H1 (cell line): ENCODE measurements at regions not wholly inside any gene's neighbourhood (a gene's known extent, or its start where the extent isn't known, plus 50 kb on each side); places are given as distances from the start of the nearest gene placed in this dataset.
A peak's percentile ranks its signal among the peaks of the same experiment; 100 is the strongest.

ENCODE experiments used
- CTCF ChIA-PET: fragments of 300-600 bp; sonication (Branson Sonifier 250); formaldehyde crosslinking; loops from one replicate; lab custom pipeline; 2021; ENCODE audit not compliant: partially characterized antibody; lab: Charles Lee
- POLR2A ChIA-PET: fragments of 300-600 bp; sonication (Branson Sonifier 250); formaldehyde crosslinking; loops from one replicate; lab custom pipeline; 2021; ENCODE audit warnings: inconsistent platforms; ENCODE audit not compliant: partially characterized antibody; lab: Charles Lee
- DNase-seq, 2 experiments: peaks; one replicate each; pipeline versions ENCODE4 v3.0.0 to v3.0.0-alpha.2; 2010 to 2022; ENCODE audit warnings: low spot score in 2 of 2, low read depth in 1 of 2, mixed read lengths in 1 of 2
- FAIRE-seq: peaks from 2 replicates; lab custom pipeline; 2011; peaks lifted over from hg19 to GRCh38; lab: Jason Lieb, UNC
- H2AFZ ChIP-seq: 2 replicates; pipeline ENCODE4 v1.8.1; 2012; ENCODE audit warnings: low read length, inconsistent platforms
- H2AK5ac ChIP-seq: 2 replicates; pipeline ENCODE4 v1.6.1; 2013; ENCODE audit warnings: low read depth, low read length
- H2BK120ac ChIP-seq: replicated peaks from 2 replicates; pipeline ENCODE3; 2013; ENCODE audit warnings: low read depth, low read length, inconsistent platforms
- H2BK12ac ChIP-seq: 2 replicates; pipeline ENCODE4 v1.6.1; 2013; ENCODE audit warnings: low read depth, low read length
- H2BK15ac ChIP-seq: 2 replicates; pipeline ENCODE4 v1.6.1; 2013; ENCODE audit warnings: low read length
- H2BK20ac ChIP-seq: 2 replicates; pipeline ENCODE4 v1.6.1; 2013; ENCODE audit warnings: low read length
- H2BK5ac ChIP-seq: 2 replicates; pipeline ENCODE4 v1.6.1; 2013; ENCODE audit warnings: low read depth, low read length
- H3K14ac ChIP-seq: 2 replicates; pipeline ENCODE4 v1.6.1; 2013; ENCODE audit warnings: inconsistent platforms; ENCODE audit not compliant: insufficient read length
- H3K18ac ChIP-seq: 2 replicates; pipeline ENCODE4 v1.6.1; 2013; ENCODE audit warnings: low read length; ENCODE audit errors: extremely low read depth
- H3K23ac ChIP-seq: 2 replicates; pipeline ENCODE4 v1.6.1; 2013; ENCODE audit warnings: inconsistent platforms; ENCODE audit not compliant: insufficient read length
- H3K23me2 ChIP-seq: 2 replicates; pipeline ENCODE4 v1.6.1; 2013; ENCODE audit warnings: low read depth, low read length
- H3K27ac ChIP-seq: 2 replicates; pipeline ENCODE4 v1.6.1; 2011; ENCODE audit warnings: low read depth, low read length, inconsistent platforms
- H3K27me3 ChIP-seq, 4 experiments: replicated peaks in 1 of 4; 1 replicate in 1 of 4; 2 replicates in 3 of 4; pipeline versions ENCODE4 v1.6.1 to v1.8.1; 2011 to 2013; ENCODE audit warnings: low read length in 3 of 4, mild to moderate bottlenecking in 3 of 4, inconsistent platforms in 2 of 4, mixed read lengths in 2 of 4, moderate library complexity in 1 of 4; ENCODE audit not compliant: control insufficient read depth in 3 of 4, insufficient read depth in 3 of 4; ENCODE audit errors: extremely low read depth in 1 of 4
- H3K36me3 ChIP-seq, 4 experiments: 2 replicates each; pipeline versions ENCODE4 v1.6.1 to v1.8.1; 2011 to 2013; ENCODE audit warnings: mild to moderate bottlenecking in 4 of 4, low read length in 3 of 4, moderate library complexity in 2 of 4, control low read depth in 1 of 4, inconsistent platforms in 1 of 4; ENCODE audit not compliant: insufficient read depth in 4 of 4, control insufficient read depth in 2 of 4
- H3K4ac ChIP-seq: replicated peaks from 2 replicates; pipeline ENCODE3; 2013; ENCODE audit warnings: low read length, low read depth, mixed read lengths, inconsistent platforms; ENCODE audit not compliant: insufficient read length
- H3K4me1 ChIP-seq, 4 experiments: replicated peaks in 1 of 4; 1 replicate in 1 of 4; 2 replicates in 3 of 4; pipeline versions ENCODE4 v1.6.1 to v1.8.1; 2011 to 2013; ENCODE audit warnings: low read length in 3 of 4, inconsistent platforms in 2 of 4, mixed read lengths in 1 of 4; ENCODE audit not compliant: insufficient read depth in 4 of 4, control insufficient read depth in 3 of 4
- H3K4me2 ChIP-seq, 2 experiments: 2 replicates each; pipeline versions ENCODE4 v1.6.1 to v1.8.1; 2011 to 2013; ENCODE audit warnings: low read depth in 2 of 2, low read length in 2 of 2, control low read depth in 1 of 2, inconsistent platforms in 1 of 2, mild to moderate bottlenecking in 1 of 2; ENCODE audit not compliant: insufficient read depth in 1 of 2
- H3K4me3 ChIP-seq, 4 experiments: fragments of 200-600, 300-600 bp in 1 of 4; sonication (generic), shearing (Covaris generic), sonication (Bioruptor Twin) in 1 of 4; 2 replicates each; pipeline versions ENCODE4 v1.5.1 to v1.8.1; 2011 to 2016; ENCODE audit warnings: low read length in 4 of 4, low read depth in 3 of 4, control low read depth in 2 of 4, inconsistent platforms in 2 of 4, mild to moderate bottlenecking in 2 of 4, mixed read lengths in 1 of 4, moderate library complexity in 1 of 4; ENCODE audit not compliant: insufficient read depth in 2 of 4; ENCODE audit errors: extremely low read depth in 1 of 4
- H3K56ac ChIP-seq: replicated peaks from 2 replicates; pipeline ENCODE3; 2013; ENCODE audit warnings: low read depth, mild to moderate bottlenecking, mixed read lengths, low read length, inconsistent platforms; ENCODE audit not compliant: insufficient read length
- H3K79me1 ChIP-seq: 2 replicates; pipeline ENCODE4 v1.6.1; 2013; ENCODE audit warnings: low read depth, low read length, control low read depth
- H3K79me2 ChIP-seq, 2 experiments: 2 replicates each; pipeline versions ENCODE4 v1.6.1 to v1.8.1; 2012 to 2013; ENCODE audit warnings: low read length in 2 of 2, mild to moderate bottlenecking in 2 of 2, inconsistent platforms in 1 of 2; ENCODE audit not compliant: insufficient read depth in 2 of 2, control insufficient read depth in 1 of 2
- H3K9ac ChIP-seq, 4 experiments: replicated peaks in 1 of 4; 1 replicate in 1 of 4; 2 replicates in 3 of 4; pipeline versions ENCODE4 v1.6.1 to v1.8.1; 2011 to 2013; ENCODE audit warnings: low read depth in 3 of 4, low read length in 3 of 4, control low read depth in 2 of 4, mild to moderate bottlenecking in 2 of 4, moderate library complexity in 2 of 4, inconsistent platforms in 1 of 4; ENCODE audit errors: extremely low read depth in 1 of 4
- H3K9me3 ChIP-seq, 2 experiments: 2 replicates each; pipeline versions ENCODE4 v1.6.1 to v1.8.1; 2012 to 2013; ENCODE audit warnings: mild to moderate bottlenecking in 2 of 2, moderate library complexity in 2 of 2, control low read depth in 1 of 2, inconsistent platforms in 1 of 2, low read depth in 1 of 2, low read length in 1 of 2, mixed read lengths in 1 of 2; ENCODE audit not compliant: insufficient read depth in 2 of 2
- H4K20me1 ChIP-seq, 2 experiments: replicated peaks in 1 of 2; 2 replicates each; pipeline versions ENCODE3 to v1.8.1; 2011 to 2013; ENCODE audit warnings: inconsistent platforms in 2 of 2, low read length in 2 of 2, mild to moderate bottlenecking in 1 of 2; ENCODE audit not compliant: insufficient read depth in 2 of 2, control insufficient read depth in 1 of 2
- H4K5ac ChIP-seq: 2 replicates; pipeline ENCODE4 v1.6.1; 2013; ENCODE audit warnings: low read length, low read depth, mixed read lengths, inconsistent platforms; ENCODE audit not compliant: insufficient read length
- H4K8ac ChIP-seq: 2 replicates; pipeline ENCODE4 v1.8.0; 2013; ENCODE audit warnings: mild to moderate bottlenecking, moderate library complexity, low read length, inconsistent platforms; ENCODE audit not compliant: insufficient read depth; ENCODE audit errors: extremely low read depth
- H4K91ac ChIP-seq: replicated peaks from 2 replicates; pipeline ENCODE3; 2013; ENCODE audit warnings: low read length, mixed read lengths, inconsistent platforms; ENCODE audit not compliant: insufficient read length
- ASH2L ChIP-seq: fragments of 200-600, 300-600 bp; sonication (generic); IDR thresholded peaks from one replicate; pipeline ENCODE4 v1.7.1; 2017; ENCODE audit warnings: low read length
- ATF3 ChIP-seq: IDR thresholded peaks from 2 replicates; pipeline ENCODE4 v1.6.1; 2011; ENCODE audit warnings: low read depth, mild to moderate bottlenecking, low read length; ENCODE audit not compliant: insufficient read depth
- BRCA1 ChIP-seq: IDR thresholded peaks from 2 replicates; pipeline ENCODE4 v1.6.1; 2012; ENCODE audit warnings: low read depth, low read length, improper control_type of control experiment
- CTBP2 ChIP-seq: IDR thresholded peaks from 2 replicates; pipeline ENCODE4 v1.7.0; 2011; ENCODE audit warnings: borderline replicate concordance, mild to moderate bottlenecking, moderate library complexity, mixed read lengths, low read length; ENCODE audit not compliant: insufficient read depth, insufficient read length
- GABPA ChIP-seq: IDR thresholded peaks from 2 replicates; pipeline ENCODE4 v1.6.1; 2011; ENCODE audit warnings: mild to moderate bottlenecking, low read length, moderate library complexity, borderline replicate concordance; ENCODE audit not compliant: insufficient read depth
- HDAC6 ChIP-seq: IDR thresholded peaks from one replicate; pipeline ENCODE4 v1.7.1; 2012; ENCODE audit warnings: low read depth, mild to moderate bottlenecking, inconsistent platforms, low read length, moderate library complexity
- POLR2A ChIP-seq, 2 experiments: IDR thresholded peaks; 1 replicate in 1 of 2; 2 replicates in 1 of 2; pipeline ENCODE4 v1.6.1; 2011; ENCODE audit warnings: low read depth in 2 of 2, low read length in 2 of 2, mild to moderate bottlenecking in 2 of 2; ENCODE audit errors: control extremely low read depth in 1 of 2
- POLR2AphosphoS5 ChIP-seq: IDR thresholded peaks from 2 replicates; pipeline ENCODE4 v1.6.1; 2011; ENCODE audit warnings: low read depth, low read length
- RXRA ChIP-seq: IDR thresholded peaks from 2 replicates; pipeline ENCODE4 v1.6.1; 2011; ENCODE audit warnings: low read depth, mild to moderate bottlenecking, low read length, moderate library complexity; ENCODE audit not compliant: insufficient read depth
- SIN3A ChIP-seq, 2 experiments: IDR thresholded peaks in 1 of 2; conservative IDR thresholded peaks in 1 of 2; 2 replicates each; pipeline ENCODE4 v1.6.1; 2011 to 2012; ENCODE audit warnings: low read length in 2 of 2, improper control_type of control experiment in 1 of 2, low read depth in 1 of 2, mild to moderate bottlenecking in 1 of 2
- SIRT6 ChIP-seq: IDR thresholded peaks from one replicate; pipeline ENCODE4 v1.7.1; 2012; ENCODE audit warnings: low read length, inconsistent platforms
- SP2 ChIP-seq: IDR thresholded peaks from 2 replicates; pipeline ENCODE4 v1.6.1; 2012; ENCODE audit warnings: mild to moderate bottlenecking, low read length, inconsistent platforms
- SP4 ChIP-seq: IDR thresholded peaks from 2 replicates; pipeline ENCODE4 v1.6.1; 2012; ENCODE audit warnings: low read length, inconsistent platforms
- TAF1 ChIP-seq: IDR thresholded peaks from 2 replicates; pipeline ENCODE4 v1.6.1; 2011; ENCODE audit warnings: mild to moderate bottlenecking, low read depth, low read length
- TEAD4 ChIP-seq: IDR thresholded peaks from 2 replicates; pipeline ENCODE4 v1.6.1; 2012; ENCODE audit warnings: low read depth, low read length, inconsistent platforms, mixed read lengths
- WGBS, 2 experiments: shearing (Covaris generic) in 1 of 2; methylation state at CpG; one replicate each; pipeline versions ENCODE4 v1.1.6 to v1.1.7; 2013 to 2015; ENCODE audit warnings: low lambda C conversion rate in 2 of 2, mixed read lengths in 2 of 2, inconsistent platforms in 1 of 2, low coverage in 1 of 2, missing lambda C conversion rate in 1 of 2; ENCODE audit not compliant: insufficient replicate concordance in 2 of 2, insufficient coverage in 1 of 2, insufficient read length in 1 of 2; ENCODE audit errors: extremely low coverage in 1 of 2, missing lambda C conversion rate in 1 of 2; 5-methylcytosine and 5-hydroxymethylcytosine counted together

DNA sequence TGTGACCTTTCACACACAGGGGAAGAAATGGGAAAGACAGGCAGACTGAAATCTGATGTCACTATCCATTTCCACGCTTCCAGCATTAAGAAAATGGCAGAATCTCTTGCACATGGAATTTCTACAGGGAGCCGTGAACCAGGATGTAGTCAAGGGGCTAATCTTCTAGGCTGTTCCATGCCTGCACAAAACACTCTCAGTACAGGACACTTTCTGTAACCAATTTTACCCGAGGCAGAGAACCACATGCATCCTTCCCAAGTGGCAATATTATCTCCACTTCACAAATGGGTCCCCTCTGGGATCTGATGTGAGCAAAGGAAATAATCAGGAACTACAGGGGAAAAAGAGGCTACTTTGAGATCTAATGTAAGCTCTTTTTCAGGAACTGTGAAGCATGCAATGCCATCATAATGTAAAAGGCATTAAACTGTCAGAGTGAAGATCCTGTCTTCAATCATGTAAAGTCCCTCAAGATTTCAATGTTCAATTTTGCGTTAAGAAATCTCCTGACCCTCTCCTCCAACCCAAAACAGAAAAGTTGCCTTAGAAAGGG lies 236.9 kb downstream of the RBM43 start:
- Histone ChIP-seq H2AK5ac (no peak overlapping the region), H4K91ac (no peak overlapping the region), H3K4me3 (no peak overlapping the region), H3K23ac (no peak overlapping the region), H3K23me2 (no peaks in the 10 kb centered on the region), H3K14ac (no peak overlapping the region), H4K20me1 (no peaks in the 10 kb centered on the region), H3K27me3 (no peaks in the 10 kb centered on the region), H2AFZ (0 out of 2 replicates have a peak overlapping the region, but pooled peaks have one; percentile 55), H3K9me3 (no peaks in the 10 kb centered on the region), H3K56ac (no peak overlapping the region), H3K27ac (no peak overlapping the region), H4K5ac (no peak overlapping the region), H2BK120ac (no peak overlapping the region), H3K79me2 (no peaks in the 10 kb centered on the region), H3K4me2 (no peak overlapping the region), H3K4ac (no peak overlapping the region), H3K79me1 (no peaks in the 10 kb centered on the region), H2BK15ac (no peak overlapping the region), H2BK12ac (no peak overlapping the region), H2BK20ac (no peak overlapping the region), H3K9ac (no peak overlapping the region), H4K8ac (no peak overlapping the region), H3K18ac (no peak overlapping the region), H2BK5ac (no peak overlapping the region), H3K4me1 (no peaks in the 10 kb centered on the region), H3K36me3 (no peaks in the 10 kb centered on the region)
- FAIRE-seq (no peak), DNase-seq (no peak)
- POLR2A ChIA-PET: no interaction called here
- CTCF ChIA-PET: no interaction called here
- WGBS, 2 experiments: 63% methylated on average over 4 of the region's 4 CpGs; no CpG with 5 or more reads in 1 of the 2 experiments
- no peak for TF ChIP-seq ASH2L
- no peak for TF ChIP-seq HDAC6
- no peak for TF ChIP-seq SP4
- no peak for TF ChIP-seq CTBP2
- TF ChIP-seq SIN3A (conservative IDR thresholded peaks at IDR 0.05 in 1 of 2, IDR thresholded peaks at IDR 0.05 in 1 of 2; ENCODE audit: low read depth in 1 of 2, low read length in 2 of 2): no peak
- TF ChIP-seq SP2: no peak
- no peak for TF ChIP-seq BRCA1
- TF ChIP-seq POLR2AphosphoS5: no peak
- no peak for TF ChIP-seq GABPA
- no peak for TF ChIP-seq ATF3
- no peak for TF ChIP-seq RXRA
- TF ChIP-seq TEAD4: no peak
- no peak for TF ChIP-seq TAF1
- no peak for TF ChIP-seq SIRT6
- TF ChIP-seq POLR2A (IDR thresholded peaks at IDR 0.05; ENCODE audit: control extremely low read depth in 1 of 2, low read depth in 2 of 2, low read length in 2 of 2): no peak
